Ascending aorta (tissue), 2 donors: ENCODE measurements at regions not wholly inside any gene's neighbourhood (a gene's known extent, or its start where the extent isn't known, plus 50 kb on each side); places are given as distances from the start of the nearest gene placed in this dataset.

Experiments used
- DNase-seq, 2 donors: peaks; one replicate each; pipeline ENCODE4 v3.0.0-alpha.2; 2019; ENCODE audit warnings: low spot score in 2 of 2
- H3K27ac ChIP-seq, 2 donors: fragments of 200-600 bp; sonication (generic); one replicate each; pipeline ENCODE4 v1.5.1; 2016 to 2017; ENCODE audit warnings: mild to moderate bottlenecking in 1 of 2
- H3K27me3 ChIP-seq: fragments of 200-600 bp; sonication (generic); one replicate; pipeline ENCODE4 v1.5.1; 2017
- H3K36me3 ChIP-seq, 2 donors: fragments of 200-600 bp; sonication (generic); one replicate each; pipeline ENCODE4 v1.5.1; 2016
- H3K4me1 ChIP-seq, 2 donors: fragments of 200-600 bp; sonication (generic); one replicate each; pipeline ENCODE4 v1.5.1; 2016 to 2017; ENCODE audit warnings: mild to moderate bottlenecking in 1 of 2
- H3K4me3 ChIP-seq, 2 donors: fragments of 200-600 bp; sonication (generic); one replicate each; pipeline ENCODE4 v1.5.1; 2016 to 2017; ENCODE audit warnings: mild to moderate bottlenecking in 1 of 2
- H3K9me3 ChIP-seq, 2 donors: fragments of 200-600 bp; sonication (generic); one replicate each; pipeline ENCODE4 v1.5.1; 2016
- intact Hi-C: fragments of 100-400 bp; cut with DNase I; formaldehyde crosslinking; loops from one replicate; pipeline ENCODE4 v1.15.1; 2023
- TF ChIP-seq, protein P1 (sequence below), 3 experiments: fragments of 200-600 bp in 2 of 3; fragments of 450-650 bp in 1 of 3; sonication (generic) in 2 of 3; IDR thresholded peaks; one replicate each; pipeline ENCODE4 v1.5.1; 2016 to 2019; ENCODE audit warnings: antibody characterized with exemption in 3 of 3, mild to moderate bottlenecking in 1 of 3, moderate library complexity in 1 of 3

DNA sequence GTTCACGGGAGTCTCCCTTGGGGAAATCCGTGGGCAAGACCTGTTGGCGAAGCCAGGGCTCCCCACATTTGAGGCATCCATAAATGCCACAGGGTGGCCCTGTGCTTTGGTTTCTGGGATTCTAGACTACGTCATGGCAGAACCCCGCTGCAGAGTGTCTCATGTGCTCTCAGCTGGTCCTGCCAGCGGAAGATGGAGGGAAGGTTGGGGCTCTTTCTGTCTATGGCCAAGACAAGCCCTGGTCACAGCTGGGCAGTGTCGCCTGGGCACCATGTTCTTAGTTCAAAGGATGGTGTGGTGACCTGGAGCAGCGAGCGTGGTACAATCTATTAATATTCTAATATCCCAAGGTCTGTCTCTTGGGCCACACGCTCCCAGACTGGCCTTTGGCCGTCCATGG, 511.7 kb downstream of the TBC1D22A start:
- Histone ChIP-seq H3K4me3 (no peak overlapping the region), H3K9me3 (peaks cover 0 to 5% of the 10 kb centered on the region in 2 donors), H3K4me1 (no peaks in the 10 kb centered on the region), H3K27ac (no peak overlapping the region), H3K36me3 (no peaks in the 10 kb centered on the region), H3K27me3 (no peaks in the 10 kb centered on the region)
- intact Hi-C loops, result no loop called here
- DNase-seq, result no peak
- TF ChIP-seq, protein P1, sequence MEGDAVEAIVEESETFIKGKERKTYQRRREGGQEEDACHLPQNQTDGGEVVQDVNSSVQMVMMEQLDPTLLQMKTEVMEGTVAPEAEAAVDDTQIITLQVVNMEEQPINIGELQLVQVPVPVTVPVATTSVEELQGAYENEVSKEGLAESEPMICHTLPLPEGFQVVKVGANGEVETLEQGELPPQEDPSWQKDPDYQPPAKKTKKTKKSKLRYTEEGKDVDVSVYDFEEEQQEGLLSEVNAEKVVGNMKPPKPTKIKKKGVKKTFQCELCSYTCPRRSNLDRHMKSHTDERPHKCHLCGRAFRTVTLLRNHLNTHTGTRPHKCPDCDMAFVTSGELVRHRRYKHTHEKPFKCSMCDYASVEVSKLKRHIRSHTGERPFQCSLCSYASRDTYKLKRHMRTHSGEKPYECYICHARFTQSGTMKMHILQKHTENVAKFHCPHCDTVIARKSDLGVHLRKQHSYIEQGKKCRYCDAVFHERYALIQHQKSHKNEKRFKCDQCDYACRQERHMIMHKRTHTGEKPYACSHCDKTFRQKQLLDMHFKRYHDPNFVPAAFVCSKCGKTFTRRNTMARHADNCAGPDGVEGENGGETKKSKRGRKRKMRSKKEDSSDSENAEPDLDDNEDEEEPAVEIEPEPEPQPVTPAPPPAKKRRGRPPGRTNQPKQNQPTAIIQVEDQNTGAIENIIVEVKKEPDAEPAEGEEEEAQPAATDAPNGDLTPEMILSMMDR (IDR thresholded peaks at IDR 0.05), result no peak

DNA sequence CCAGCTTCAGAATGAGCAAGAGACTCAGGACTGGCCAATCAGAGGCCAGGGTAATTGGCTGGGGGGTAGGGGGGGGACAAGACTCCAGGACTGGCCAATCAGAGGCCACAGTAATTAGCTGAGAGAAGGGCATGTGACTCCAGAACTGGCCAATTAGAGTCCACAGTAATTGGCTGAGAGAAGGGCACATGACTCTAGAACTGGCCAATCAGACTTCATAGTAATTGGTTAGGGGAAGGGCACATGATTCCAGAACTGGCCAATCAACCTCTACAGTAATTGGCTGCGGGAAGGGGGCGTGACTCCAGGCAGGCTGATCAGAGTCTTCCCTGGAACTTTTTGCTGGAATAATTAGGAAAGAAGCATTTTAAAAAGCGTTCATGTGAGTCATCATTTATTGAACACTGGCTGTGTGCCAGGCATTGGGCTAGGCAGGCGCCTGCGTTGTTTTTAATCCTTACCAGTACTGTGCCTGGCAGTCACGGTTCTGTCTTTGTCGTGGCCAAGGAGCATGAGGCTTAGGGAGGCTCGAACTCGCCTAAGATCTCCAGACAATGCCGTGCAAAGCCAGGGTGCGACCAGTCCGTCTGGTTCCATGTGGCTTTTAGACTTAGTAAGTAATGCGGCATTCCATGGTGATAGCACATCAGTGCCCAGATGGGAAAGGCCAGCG, 508.1 kb downstream of the TBC1D22A start:
- H3K4me1 ChIP-seq, result no peaks in the 10 kb centered on the region
- no peak for DNase-seq
- intact Hi-C loops, result no loop called here
- no peaks in the 10 kb centered on the region for H3K27me3 ChIP-seq
- TF ChIP-seq, protein P1 (IDR thresholded peaks at IDR 0.05), result no peak
- no peak overlapping the region for H3K4me3 ChIP-seq
- H3K9me3 ChIP-seq, result peaks cover 0 to 5% of the 10 kb centered on the region in 2 donors
- no peaks in the 10 kb centered on the region for H3K36me3 ChIP-seq
- no peak overlapping the region for H3K27ac ChIP-seq

DNA sequence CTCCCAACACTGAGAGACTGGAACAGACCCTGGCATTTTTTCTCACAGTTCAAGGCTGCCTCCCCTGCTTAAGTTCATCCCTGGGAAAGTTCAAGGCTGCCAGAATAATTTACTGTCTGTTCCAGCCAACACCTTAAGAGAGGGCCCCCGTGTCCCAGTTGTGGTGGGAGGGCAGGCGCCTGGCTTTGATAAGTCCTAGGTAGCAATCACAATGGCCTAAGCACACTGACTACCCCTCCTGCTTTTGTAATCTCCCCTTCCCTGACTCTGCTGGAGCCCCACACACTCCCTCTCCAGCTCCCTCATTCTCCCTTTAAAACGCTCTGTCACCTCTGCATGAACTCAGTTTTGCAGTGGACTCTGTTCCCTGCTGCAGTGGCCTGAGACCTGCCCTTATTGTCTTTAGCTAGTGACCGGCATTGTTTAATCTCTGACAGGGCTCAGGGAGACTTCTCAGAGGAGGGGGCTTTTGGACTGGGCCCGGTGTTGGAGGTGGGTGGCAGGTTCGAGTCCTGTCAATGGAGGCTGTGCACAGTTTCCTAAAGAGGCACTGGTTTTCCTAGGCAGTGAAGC, 507.2 kb downstream of the TBC1D22A start:
- H3K27me3 ChIP-seq, result no peaks in the 10 kb centered on the region
- intact Hi-C loops, result no loop called here
- no peak overlapping the region for H3K4me3 ChIP-seq
- H3K9me3 ChIP-seq, result peaks cover 0 to 5% of the 10 kb centered on the region in 2 donors
- TF ChIP-seq, protein P1 (IDR thresholded peaks at IDR 0.05), result no peak
- no peak for DNase-seq
- H3K4me1 ChIP-seq, result no peaks in the 10 kb centered on the region
- no peaks in the 10 kb centered on the region for H3K36me3 ChIP-seq
- H3K27ac ChIP-seq, result no peak overlapping the region

DNA sequence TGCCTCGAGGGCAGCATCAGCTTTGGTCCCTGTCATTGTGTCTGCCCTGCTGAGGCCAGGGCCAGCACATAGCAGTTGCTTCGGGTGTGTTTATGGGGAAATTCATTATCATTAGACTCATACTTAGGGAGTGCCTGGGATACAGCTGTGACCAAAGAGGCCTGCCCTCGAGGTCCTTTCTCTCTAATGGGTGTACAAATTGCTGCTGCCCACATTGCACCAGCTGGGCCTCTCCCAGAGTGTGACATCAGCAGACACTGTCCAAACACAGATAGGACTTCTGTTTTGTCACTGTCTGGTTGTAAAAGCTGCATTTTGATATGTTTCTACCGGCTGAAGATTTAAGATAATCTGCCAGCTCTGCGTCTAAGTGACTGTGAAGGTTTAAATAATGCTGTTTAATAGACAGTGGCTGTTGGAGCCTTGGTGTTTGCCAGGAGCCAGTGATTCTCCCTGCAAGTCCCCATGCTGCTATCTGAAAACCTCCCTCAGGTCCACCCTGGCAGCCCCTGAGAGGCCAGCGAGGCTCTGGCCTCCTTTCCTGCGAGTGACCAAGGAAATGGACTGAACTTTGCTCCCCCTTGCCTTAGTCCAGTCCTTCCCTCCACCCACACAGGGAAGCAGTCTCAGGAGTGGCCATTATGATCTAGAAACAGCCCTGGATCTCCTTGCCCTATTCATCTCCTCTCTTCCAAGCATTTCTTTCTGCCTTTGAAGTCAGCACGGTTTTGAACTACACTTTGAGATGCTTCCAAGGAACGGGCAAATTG, 505.2 kb downstream of the TBC1D22A start:
- Histone ChIP-seq H3K27me3 (no peaks in the 10 kb centered on the region), H3K9me3 (peaks cover 0 to 5% of the 10 kb centered on the region in 2 donors), H3K4me1 (no peaks in the 10 kb centered on the region), H3K27ac (no peak overlapping the region), H3K36me3 (no peaks in the 10 kb centered on the region), H3K4me3 (no peak overlapping the region)
- no peak for DNase-seq
- intact Hi-C loops, result no loop called here
- TF ChIP-seq, protein P1 (IDR thresholded peaks at IDR 0.05), result no peak

DNA sequence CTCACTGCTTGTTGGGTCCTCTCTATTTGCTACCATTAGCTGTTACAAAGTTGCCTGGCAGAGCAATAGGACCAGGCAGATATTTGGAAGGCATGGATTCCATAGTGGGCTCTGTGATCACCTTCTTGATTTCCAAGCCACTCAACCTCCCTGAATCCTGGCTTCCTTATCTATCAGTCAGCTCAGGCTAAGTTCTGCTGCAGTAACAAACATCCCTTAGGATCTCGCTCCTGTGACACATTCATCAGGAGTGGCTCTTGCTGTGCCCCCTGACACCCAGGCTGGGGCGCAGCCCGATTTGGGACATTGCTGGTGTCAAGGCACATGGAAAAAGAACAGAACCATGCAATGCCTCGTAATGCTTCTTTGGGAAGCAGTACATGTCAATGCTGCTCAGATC, 503.9 kb downstream of the TBC1D22A start:
- intact Hi-C loops, result no loop called here
- TF ChIP-seq, protein P1 (IDR thresholded peaks at IDR 0.05), result no peak

More for the DNA sequence above, 503.9 kb downstream of the TBC1D22A start:
- no peaks in the 10 kb centered on the region for H3K36me3 ChIP-seq
- no peak for DNase-seq
- H3K27ac ChIP-seq, result no peak overlapping the region
- H3K9me3 ChIP-seq, result peaks cover 0 to 5% of the 10 kb centered on the region in 2 donors
- H3K4me1 ChIP-seq, result no peaks in the 10 kb centered on the region
- H3K27me3 ChIP-seq, result no peaks in the 10 kb centered on the region
- no peak overlapping the region for H3K4me3 ChIP-seq
